Nephron (organoid): ENCODE measurements at regions not wholly inside any gene's neighbourhood (a gene's known extent, or its start where the extent isn't known, plus 50 kb on each side); places are given as distances from the start of the nearest gene placed in this dataset.

Source experiments
- H3K27ac Mint-ChIP-seq, 3 experiments: 2 replicates each; pipeline ENCODE4 v1.8.0; 2020; ENCODE audit warnings: mixed read lengths in 3 of 3, mild to moderate bottlenecking in 2 of 3, moderate library complexity in 1 of 3
- H3K27me3 Mint-ChIP-seq: 2 replicates; pipeline ENCODE4 v1.8.0; 2021; ENCODE audit warnings: low read depth, mild to moderate bottlenecking, moderate library complexity, mixed read lengths
- H3K36me3 Mint-ChIP-seq: 2 replicates; pipeline ENCODE4 v1.8.0; 2020; ENCODE audit warnings: low read depth, mixed read lengths
- H3K4me1 Mint-ChIP-seq: 2 replicates; pipeline ENCODE4 v1.8.0; 2020; ENCODE audit warnings: mixed read lengths
- H3K4me3 Mint-ChIP-seq, 3 experiments: 2 replicates each; pipeline ENCODE4 v1.8.0; 2020; ENCODE audit warnings: mild to moderate bottlenecking in 3 of 3, mixed read lengths in 3 of 3, moderate library complexity in 2 of 3
- H3K9me3 Mint-ChIP-seq: 2 replicates; pipeline ENCODE4 v1.8.0; 2020; ENCODE audit warnings: mixed read lengths
- TF ChIP-seq, protein P1 (sequence below), 3 experiments: fragments of 200-600 bp; sonication (generic); IDR thresholded peaks; one replicate each; pipeline ENCODE4 v1.5.0; 2021; ENCODE audit warnings: antibody characterized with exemption in 3 of 3; ENCODE audit not compliant: unreplicated experiment in 3 of 3

- H3K36me3 Mint-ChIP-seq: no peaks in the 10 kb centered on the region
- peaks cover 92% of the 10 kb centered on the region for H3K27me3 Mint-ChIP-seq
- TF ChIP-seq, protein P1, sequence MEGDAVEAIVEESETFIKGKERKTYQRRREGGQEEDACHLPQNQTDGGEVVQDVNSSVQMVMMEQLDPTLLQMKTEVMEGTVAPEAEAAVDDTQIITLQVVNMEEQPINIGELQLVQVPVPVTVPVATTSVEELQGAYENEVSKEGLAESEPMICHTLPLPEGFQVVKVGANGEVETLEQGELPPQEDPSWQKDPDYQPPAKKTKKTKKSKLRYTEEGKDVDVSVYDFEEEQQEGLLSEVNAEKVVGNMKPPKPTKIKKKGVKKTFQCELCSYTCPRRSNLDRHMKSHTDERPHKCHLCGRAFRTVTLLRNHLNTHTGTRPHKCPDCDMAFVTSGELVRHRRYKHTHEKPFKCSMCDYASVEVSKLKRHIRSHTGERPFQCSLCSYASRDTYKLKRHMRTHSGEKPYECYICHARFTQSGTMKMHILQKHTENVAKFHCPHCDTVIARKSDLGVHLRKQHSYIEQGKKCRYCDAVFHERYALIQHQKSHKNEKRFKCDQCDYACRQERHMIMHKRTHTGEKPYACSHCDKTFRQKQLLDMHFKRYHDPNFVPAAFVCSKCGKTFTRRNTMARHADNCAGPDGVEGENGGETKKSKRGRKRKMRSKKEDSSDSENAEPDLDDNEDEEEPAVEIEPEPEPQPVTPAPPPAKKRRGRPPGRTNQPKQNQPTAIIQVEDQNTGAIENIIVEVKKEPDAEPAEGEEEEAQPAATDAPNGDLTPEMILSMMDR (IDR thresholded peaks at IDR 0.05; ENCODE audit: unreplicated experiment in 3 of 3): no peak
- H3K4me1 Mint-ChIP-seq: peaks cover 19% of the 10 kb centered on the region
- H3K27ac Mint-ChIP-seq: peak overlapping the region in 1 of 3 experiments; percentile 45
- peak overlapping the region in 1 of 3 experiments; percentile 10 for H3K4me3 Mint-ChIP-seq
- peaks cover 9% of the 10 kb centered on the region for H3K9me3 Mint-ChIP-seq
These were observed 479.6 kb downstream of the GATA3 start for GRCh38 chr10:8534096-8534495.

GRCh38 chr10:8534891-8535290 is 480.4 kb downstream of the GATA3 start:
- peaks cover 13% of the 10 kb centered on the region for H3K9me3 Mint-ChIP-seq

DNA sequence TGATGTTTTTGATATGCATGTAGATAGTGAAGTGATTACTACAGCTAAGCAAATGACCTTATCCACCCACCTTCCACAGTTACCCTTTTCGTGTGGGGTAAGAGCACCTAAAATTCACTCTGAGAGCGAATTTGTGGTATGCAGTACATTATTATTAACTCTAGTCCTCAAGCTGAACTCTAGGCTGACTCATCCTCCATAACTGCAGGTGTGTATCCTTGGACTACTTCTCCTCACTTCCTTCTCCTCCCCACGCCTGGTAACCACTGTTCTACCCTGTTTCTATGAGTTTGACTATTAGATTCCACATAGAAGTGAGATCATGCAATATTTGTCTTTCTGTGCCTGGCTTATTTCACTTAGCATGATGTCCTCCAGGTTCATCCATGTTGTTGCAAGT is 484.6 kb downstream of the GATA3 start:
- H3K4me1 Mint-ChIP-seq: peaks cover 11% of the 10 kb centered on the region
- TF ChIP-seq, protein P1 (IDR thresholded peaks at IDR 0.05; ENCODE audit: unreplicated experiment in 3 of 3): no peak
- no peaks in the 10 kb centered on the region for H3K36me3 Mint-ChIP-seq
- H3K27ac Mint-ChIP-seq: no peak overlapping the region
- H3K27me3 Mint-ChIP-seq: peaks cover 78% of the 10 kb centered on the region
- peaks cover 15% of the 10 kb centered on the region for H3K9me3 Mint-ChIP-seq
- no peak overlapping the region for H3K4me3 Mint-ChIP-seq

More at GRCh38 chr10:8534891-8535290, 480.4 kb downstream of the GATA3 start:
- H3K27me3 Mint-ChIP-seq: peaks cover 90% of the 10 kb centered on the region
- H3K36me3 Mint-ChIP-seq: no peaks in the 10 kb centered on the region
- TF ChIP-seq, protein P1 (IDR thresholded peaks at IDR 0.05; ENCODE audit: unreplicated experiment in 3 of 3): no peak
- H3K27ac Mint-ChIP-seq: no peak overlapping the region
- peaks cover 19% of the 10 kb centered on the region for H3K4me1 Mint-ChIP-seq
- no peak overlapping the region for H3K4me3 Mint-ChIP-seq

GRCh38 chr10:8543361-8544056 is 489.0 kb downstream of the GATA3 start:
- no peak overlapping the region for H3K27ac Mint-ChIP-seq
- no peaks in the 10 kb centered on the region for H3K36me3 Mint-ChIP-seq
- TF ChIP-seq, protein P1 (IDR thresholded peaks at IDR 0.05; ENCODE audit: unreplicated experiment in 3 of 3): no peak
- H3K4me1 Mint-ChIP-seq: no peaks in the 10 kb centered on the region
- H3K4me3 Mint-ChIP-seq: no peak overlapping the region
- peaks cover 50% of the 10 kb centered on the region for H3K27me3 Mint-ChIP-seq
- peaks cover 22% of the 10 kb centered on the region for H3K9me3 Mint-ChIP-seq

- Mint-ChIP-seq H3K36me3 (no peaks in the 10 kb centered on the region), H3K4me3 (no peak overlapping the region), H3K4me1 (no peaks in the 10 kb centered on the region), H3K9me3 (peaks cover 27% of the 10 kb centered on the region), H3K27me3 (peaks cover 49% of the 10 kb centered on the region), H3K27ac (no peak overlapping the region)
- TF ChIP-seq, protein P1 (IDR thresholded peaks at IDR 0.05; ENCODE audit: unreplicated experiment in 3 of 3): no peak
These were observed 489.5 kb downstream of the GATA3 start for GRCh38 chr10:8544057-8544380.

- Mint-ChIP-seq H3K36me3 (no peaks in the 10 kb centered on the region), H3K9me3 (peaks cover 26% of the 10 kb centered on the region), H3K4me3 (no peak overlapping the region), H3K4me1 (no peaks in the 10 kb centered on the region), H3K27me3 (peaks cover 48% of the 10 kb centered on the region), H3K27ac (no peak overlapping the region)
- TF ChIP-seq, protein P1 (IDR thresholded peaks at IDR 0.05; ENCODE audit: unreplicated experiment in 3 of 3): no peak
These were observed 490.0 kb downstream of the GATA3 start for GRCh38 chr10:8544500-8544899.
